Body of pancreas (tissue), 4 donors: ENCODE measurements at regions not wholly inside any gene's neighbourhood (a gene's known extent, or its start where the extent isn't known, plus 50 kb on each side); places are given as distances from the start of the nearest gene placed in this dataset.

Source experiments
- ATAC-seq: fragments of 150-250 bp; one replicate; pipeline ENCODE4 v1.9.1; 2016
- DNase-seq, 4 donors: peaks; one replicate each; pipeline ENCODE4 v3.0.0-alpha.2; 2019
- H3K27ac ChIP-seq, 4 donors: fragments of 200-600 bp; sonication (generic); 1 replicate in 3 of 4; 2 replicates in 1 of 4; pipeline versions ENCODE4 v1.5.1 to v1.6.1; 2016 to 2019; ENCODE audit warnings: mild to moderate bottlenecking in 1 of 4, mixed read lengths in 1 of 4, moderate library complexity in 1 of 4
- H3K27me3 ChIP-seq, 2 donors: fragments of 200-600 bp; sonication (generic); one replicate each; pipeline ENCODE4 v1.6.0; 2016; ENCODE audit warnings: mild to moderate bottlenecking in 1 of 2
- H3K36me3 ChIP-seq, 2 donors: fragments of 200-600 bp; sonication (generic); replicated peaks in 1 of 2; 2 replicates each; pipeline ENCODE4 v1.5.1; 2016; ENCODE audit warnings: low read depth in 2 of 2; ENCODE audit not compliant: insufficient read depth in 1 of 2
- H3K4me1 ChIP-seq: fragments of 200-600 bp; sonication (generic); one replicate; pipeline ENCODE4 v1.6.0; 2016
- H3K4me3 ChIP-seq, 2 donors: fragments of 200-600 bp; sonication (generic); 1 replicate in 1 of 2; 2 replicates in 1 of 2; pipeline ENCODE4 v1.5.1; 2016 to 2019
- H3K9me3 ChIP-seq, 3 donors: fragments of 200-600 bp; sonication (generic); 1 replicate in 2 of 3; 2 replicates in 1 of 3; pipeline ENCODE4 v1.5.1; 2016
- POLR2A ChIP-seq, 3 donors: fragments of 450-650 bp; IDR thresholded peaks; one replicate each; pipeline ENCODE4 v1.6.1; 2016; ENCODE audit warnings: antibody characterized with exemption in 3 of 3, mild to moderate bottlenecking in 2 of 3
- WGBS, 2 donors: methylation state at CpG; one replicate each; pipeline ENCODE4 v1.1.5; 2017; 5-methylcytosine and 5-hydroxymethylcytosine counted together
- intact Hi-C: fragments of 100-400 bp; cut with DNase I; formaldehyde crosslinking; loops from one replicate; pipeline ENCODE4 v1.15.1; 2023
- TF ChIP-seq, protein P1 (sequence below), 7 experiments: fragments of 450-650 bp in 4 of 7; fragments of 200-600 bp in 3 of 7; sonication (generic) in 3 of 7; IDR thresholded peaks; one replicate each; pipeline ENCODE4 v1.5.1; 2016 to 2019; ENCODE audit warnings: antibody characterized with exemption in 7 of 7

DNA sequence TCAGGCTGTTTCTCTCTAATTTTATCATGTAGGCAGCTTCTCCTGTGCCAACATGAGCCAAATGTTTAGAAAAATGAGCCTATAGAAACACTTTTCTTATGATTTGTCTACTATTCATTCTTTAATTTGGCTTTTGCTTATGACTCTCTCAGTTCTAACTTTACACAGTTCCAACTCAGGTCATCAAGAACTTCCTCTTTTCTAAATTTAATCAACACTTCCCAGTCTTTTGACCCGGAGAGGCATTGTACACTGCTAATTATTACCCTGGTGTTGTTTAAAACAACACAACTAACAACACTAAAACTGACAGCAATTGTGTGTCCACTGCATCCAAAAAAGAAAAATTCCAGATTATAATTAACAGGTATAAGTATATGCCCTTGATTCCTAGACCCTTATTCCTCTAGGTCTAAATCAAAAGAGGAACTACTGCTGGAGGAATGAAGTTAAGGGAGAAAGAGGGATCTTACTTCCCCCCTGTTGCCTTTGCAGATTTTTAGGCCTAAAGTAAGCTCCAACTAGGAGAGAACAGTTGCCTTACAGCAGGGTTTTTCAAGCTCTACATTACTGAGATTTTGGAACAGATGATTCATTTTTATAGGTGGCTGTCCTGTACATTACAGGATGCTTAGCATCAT lies 332.2 kb upstream of the GOLIM4 start:
- Histone ChIP-seq H3K4me3 (no peak overlapping the region), H3K4me1 (no peaks in the 10 kb centered on the region), H3K27me3 (no peaks in the 10 kb centered on the region), H3K36me3 (no peaks in the 10 kb centered on the region), H3K27ac (no peak overlapping the region), H3K9me3 (no peaks in the 10 kb centered on the region)
- no peak for TF ChIP-seq POLR2A (IDR thresholded peaks at IDR 0.05)
- TF ChIP-seq, protein P1, sequence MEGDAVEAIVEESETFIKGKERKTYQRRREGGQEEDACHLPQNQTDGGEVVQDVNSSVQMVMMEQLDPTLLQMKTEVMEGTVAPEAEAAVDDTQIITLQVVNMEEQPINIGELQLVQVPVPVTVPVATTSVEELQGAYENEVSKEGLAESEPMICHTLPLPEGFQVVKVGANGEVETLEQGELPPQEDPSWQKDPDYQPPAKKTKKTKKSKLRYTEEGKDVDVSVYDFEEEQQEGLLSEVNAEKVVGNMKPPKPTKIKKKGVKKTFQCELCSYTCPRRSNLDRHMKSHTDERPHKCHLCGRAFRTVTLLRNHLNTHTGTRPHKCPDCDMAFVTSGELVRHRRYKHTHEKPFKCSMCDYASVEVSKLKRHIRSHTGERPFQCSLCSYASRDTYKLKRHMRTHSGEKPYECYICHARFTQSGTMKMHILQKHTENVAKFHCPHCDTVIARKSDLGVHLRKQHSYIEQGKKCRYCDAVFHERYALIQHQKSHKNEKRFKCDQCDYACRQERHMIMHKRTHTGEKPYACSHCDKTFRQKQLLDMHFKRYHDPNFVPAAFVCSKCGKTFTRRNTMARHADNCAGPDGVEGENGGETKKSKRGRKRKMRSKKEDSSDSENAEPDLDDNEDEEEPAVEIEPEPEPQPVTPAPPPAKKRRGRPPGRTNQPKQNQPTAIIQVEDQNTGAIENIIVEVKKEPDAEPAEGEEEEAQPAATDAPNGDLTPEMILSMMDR (IDR thresholded peaks at IDR 0.05): no peak
- ATAC-seq: no peak
- WGBS, 2 donors: 29 to 30% methylated on average over 1 of the region's 1 CpG
- DNase-seq: no peak
- intact Hi-C loops: no loop called here

DNA sequence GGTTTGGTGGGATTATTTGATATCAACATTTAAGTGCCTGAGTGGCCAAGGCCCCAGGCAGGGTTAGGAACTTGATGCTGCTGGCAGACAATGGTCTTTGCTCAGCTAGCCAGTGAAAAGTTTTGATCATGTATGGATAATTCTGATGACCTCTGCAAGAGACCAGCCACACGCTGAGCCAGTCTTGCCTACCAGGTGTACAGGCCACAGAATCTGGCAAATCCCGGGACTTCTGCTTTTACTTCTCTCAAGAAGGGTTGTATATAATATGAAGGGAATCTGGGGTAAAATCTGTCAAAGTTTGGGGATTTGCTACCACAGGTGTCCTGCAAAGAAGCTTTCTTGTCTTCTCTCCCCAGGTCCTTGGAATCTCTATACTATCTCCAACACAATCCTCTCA lies 331.4 kb upstream of the GOLIM4 start:
- DNase-seq: no peak
- H3K27me3 ChIP-seq: no peaks in the 10 kb centered on the region
- no peaks in the 10 kb centered on the region for H3K9me3 ChIP-seq
- H3K4me3 ChIP-seq: no peak overlapping the region
- no peak for ATAC-seq
- WGBS, 2 donors: 87 to 93% methylated on average over 2 of the region's 2 CpGs
- H3K4me1 ChIP-seq: no peaks in the 10 kb centered on the region
- H3K36me3 ChIP-seq: no peaks in the 10 kb centered on the region
- H3K27ac ChIP-seq: no peak overlapping the region
- intact Hi-C loops: no loop called here
- no peak for TF ChIP-seq POLR2A (IDR thresholded peaks at IDR 0.05)
- TF ChIP-seq, protein P1 (IDR thresholded peaks at IDR 0.05): no peak

DNA sequence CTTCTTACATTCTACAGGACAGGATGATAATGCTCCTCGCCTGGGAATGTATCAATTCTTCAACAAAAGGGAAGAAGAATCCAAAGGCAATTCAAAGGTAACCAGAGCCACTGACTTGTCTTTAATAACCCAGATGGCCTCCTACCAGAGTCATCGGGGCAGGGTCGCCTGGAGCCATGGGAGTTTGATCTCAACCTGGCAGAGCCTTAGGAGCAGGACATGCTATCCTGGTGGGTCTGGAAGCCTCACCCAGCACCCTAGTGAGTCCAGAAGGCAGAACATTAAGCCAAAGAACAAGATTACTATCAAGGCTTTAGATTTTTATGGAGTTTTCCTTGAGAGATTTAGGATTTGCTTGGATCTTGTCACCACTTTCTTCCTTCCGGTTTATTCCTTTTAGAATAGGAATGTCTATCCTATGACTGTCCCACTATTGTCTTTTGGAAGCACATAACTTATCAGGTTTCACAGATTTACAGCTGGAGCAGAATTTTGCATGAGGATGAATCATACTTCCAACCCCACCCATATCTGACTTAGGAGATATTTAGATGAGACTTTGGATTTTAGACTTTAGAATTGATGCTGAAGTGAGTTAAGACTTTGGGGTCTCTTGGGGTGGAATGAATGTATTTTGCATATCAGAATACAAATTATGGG lies 330.3 kb upstream of the GOLIM4 start:
- Histone ChIP-seq H3K4me3 (no peak overlapping the region), H3K9me3 (no peaks in the 10 kb centered on the region), H3K27ac (no peak overlapping the region), H3K27me3 (no peaks in the 10 kb centered on the region), H3K4me1 (no peaks in the 10 kb centered on the region), H3K36me3 (no peaks in the 10 kb centered on the region)
- ATAC-seq (no peak), DNase-seq (no peak)
- no peak for TF ChIP-seq POLR2A (IDR thresholded peaks at IDR 0.05)
- TF ChIP-seq, protein P1 (IDR thresholded peaks at IDR 0.05): no peak
- intact Hi-C loops: no loop called here
- WGBS, 2 donors: 89 to 96% methylated on average over 4 of the region's 4 CpGs

DNA sequence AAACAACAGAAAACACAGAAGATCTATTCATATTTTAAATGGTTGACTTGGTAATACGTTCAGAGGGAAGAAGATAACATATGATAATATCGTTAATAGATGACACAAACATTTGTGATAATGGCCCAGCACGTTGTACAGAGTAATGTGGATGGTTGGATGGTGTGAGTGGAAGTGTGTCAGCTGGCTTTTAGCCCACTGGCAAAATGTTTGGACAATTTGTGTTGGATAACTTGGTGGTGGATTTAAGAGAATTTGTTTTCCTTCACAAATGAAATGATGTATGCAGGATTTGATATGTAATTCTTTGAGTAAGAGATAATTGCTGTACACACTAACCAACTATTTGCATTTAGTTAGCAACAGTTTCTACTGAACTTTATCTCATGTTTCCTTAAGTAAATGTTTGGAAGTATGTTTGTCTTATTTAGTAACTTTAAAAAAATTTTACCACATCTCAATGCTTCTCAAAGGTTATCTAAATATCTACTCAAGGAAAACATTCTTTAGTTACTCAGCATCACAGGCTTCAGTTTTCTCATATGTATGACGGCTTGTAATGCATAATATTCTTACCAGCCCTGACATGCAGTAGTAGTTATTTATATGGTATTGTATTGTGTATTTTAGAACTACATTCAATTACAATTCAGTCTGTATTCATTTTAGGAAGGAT lies 328.5 kb upstream of the GOLIM4 start:
- Histone ChIP-seq H3K36me3 (no peaks in the 10 kb centered on the region), H3K9me3 (no peaks in the 10 kb centered on the region), H3K27ac (no peak overlapping the region), H3K4me3 (no peak overlapping the region), H3K27me3 (no peaks in the 10 kb centered on the region), H3K4me1 (no peaks in the 10 kb centered on the region)
- DNase-seq: no peak
- TF ChIP-seq, protein P1 (IDR thresholded peaks at IDR 0.05): no peak
- TF ChIP-seq POLR2A (IDR thresholded peaks at IDR 0.05): no peak
- 38 to 39% methylated on average over 4 of the region's 4 CpGs for WGBS, 2 donors
- intact Hi-C loops: no loop called here
- ATAC-seq: no peak
